IMR-90 (cell line): ENCODE measurements at regions not wholly inside any gene's neighbourhood (a gene's known extent, or its start where the extent isn't known, plus 50 kb on each side); places are given as distances from the start of the nearest gene placed in this dataset.

Source experiments
- POLR2A ChIP-seq: IDR thresholded peaks from 2 replicates; pipeline ENCODE4 v1.6.1; 2012; ENCODE audit warnings: mild to moderate bottlenecking, low read depth, low read length
- TF ChIP-seq, protein P1 (sequence below): conservative IDR thresholded peaks from 2 replicates; pipeline ENCODE4 v1.5.1; 2012; ENCODE audit warnings: mild to moderate bottlenecking, low read depth, low read length, improper control_type of control experiment

DNA sequence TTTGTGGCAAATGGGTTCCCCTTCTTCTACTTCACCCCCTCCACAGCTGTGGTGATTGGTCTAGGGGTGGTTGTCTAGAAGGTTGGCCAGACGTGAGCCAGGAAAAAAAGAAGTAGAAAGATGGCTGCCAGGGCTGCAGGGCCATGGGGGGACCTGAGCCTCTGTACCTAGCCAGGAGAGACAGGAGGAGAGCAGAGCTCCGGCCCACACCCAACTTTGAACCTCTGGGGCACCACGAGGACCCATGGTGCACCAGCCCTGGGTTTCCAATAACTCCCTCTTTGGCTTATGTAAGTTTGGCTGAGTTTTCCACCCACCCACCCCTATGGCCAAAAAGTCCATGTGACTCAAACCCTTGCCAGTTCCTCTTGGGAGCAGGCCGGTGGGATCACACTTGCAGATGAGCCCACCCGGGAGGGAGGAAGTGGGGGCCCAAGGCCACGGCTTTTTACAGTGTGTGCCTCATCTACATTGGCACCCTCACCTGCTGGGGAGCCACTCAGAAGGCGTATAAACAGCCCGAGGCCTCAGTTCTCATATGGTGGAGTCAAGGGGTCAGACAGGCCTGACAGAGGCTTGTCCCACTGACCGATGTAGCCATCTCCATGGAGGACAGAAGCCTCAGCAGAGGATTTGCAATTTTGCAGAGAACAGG lies 293.1 kb upstream of the HDAC4 start:
- no peak for TF ChIP-seq POLR2A
- TF ChIP-seq, protein P1, sequence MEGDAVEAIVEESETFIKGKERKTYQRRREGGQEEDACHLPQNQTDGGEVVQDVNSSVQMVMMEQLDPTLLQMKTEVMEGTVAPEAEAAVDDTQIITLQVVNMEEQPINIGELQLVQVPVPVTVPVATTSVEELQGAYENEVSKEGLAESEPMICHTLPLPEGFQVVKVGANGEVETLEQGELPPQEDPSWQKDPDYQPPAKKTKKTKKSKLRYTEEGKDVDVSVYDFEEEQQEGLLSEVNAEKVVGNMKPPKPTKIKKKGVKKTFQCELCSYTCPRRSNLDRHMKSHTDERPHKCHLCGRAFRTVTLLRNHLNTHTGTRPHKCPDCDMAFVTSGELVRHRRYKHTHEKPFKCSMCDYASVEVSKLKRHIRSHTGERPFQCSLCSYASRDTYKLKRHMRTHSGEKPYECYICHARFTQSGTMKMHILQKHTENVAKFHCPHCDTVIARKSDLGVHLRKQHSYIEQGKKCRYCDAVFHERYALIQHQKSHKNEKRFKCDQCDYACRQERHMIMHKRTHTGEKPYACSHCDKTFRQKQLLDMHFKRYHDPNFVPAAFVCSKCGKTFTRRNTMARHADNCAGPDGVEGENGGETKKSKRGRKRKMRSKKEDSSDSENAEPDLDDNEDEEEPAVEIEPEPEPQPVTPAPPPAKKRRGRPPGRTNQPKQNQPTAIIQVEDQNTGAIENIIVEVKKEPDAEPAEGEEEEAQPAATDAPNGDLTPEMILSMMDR: no peak
